ENCODE measurements at regions not wholly inside any gene's neighbourhood (a gene's known extent, or its start where the extent isn't known, plus 50 kb on each side); places are given as distances from the start of the nearest gene placed in this dataset.

GRCh38 chr2:65658881-65659280 is 226.5 kb upstream of the SPRED2 start:
- TF ChIP-seq EZH2 (optimal IDR thresholded peaks at IDR 0.05; ENCODE audit: low read depth, low read length) (no peak), CTCF (IDR thresholded peaks at IDR 0.05; ENCODE audit: low read length) (no peak), EZH2phosphoT487 (IDR thresholded peaks at IDR 0.05; ENCODE audit: low read length) (no peak)
